ENCODE measurements at regions not wholly inside any gene's neighbourhood (a gene's known extent, or its start where the extent isn't known, plus 50 kb on each side); places are given as distances from the start of the nearest gene placed in this dataset.
"Not testable (repeated sequence)": the region's sequence is repeated elsewhere in the genome, so short reads cannot be mapped to it uniquely, and the experiment has no call there.

DNA sequence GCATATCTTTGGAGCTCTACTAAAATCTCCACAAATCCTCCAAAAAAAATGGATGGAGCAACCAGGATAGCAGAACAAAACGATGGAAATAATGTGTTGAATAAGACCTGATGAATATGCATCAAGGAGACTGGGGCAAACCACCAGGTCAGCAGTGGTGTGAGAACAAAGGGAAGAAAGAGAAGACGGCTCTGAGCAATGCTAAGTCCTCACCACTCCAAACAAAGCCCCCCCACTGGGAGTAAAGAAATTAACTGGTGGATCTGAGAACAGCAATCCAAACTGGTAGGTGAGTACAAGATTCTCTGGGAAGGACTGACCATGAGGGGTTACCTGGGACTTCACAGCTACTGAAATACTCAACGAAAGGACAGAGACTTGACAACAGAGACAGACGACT, 977.3 kb downstream of the TBL1XR1 start:
- no peak overlapping the region for H3K4me3 ChIP-seq
- H3K4me1 ChIP-seq (ENCODE audit: low read depth): no peaks in the 10 kb centered on the region
- no peaks in the 10 kb centered on the region for H3K36me3 ChIP-seq (ENCODE audit: low read depth)
- intact Hi-C loops (cut with DNase I, micrococcal nuclease): no loop called here
- DNase-seq (no peak), ATAC-seq (no peak)
- TF ChIP-seq, protein P1, sequence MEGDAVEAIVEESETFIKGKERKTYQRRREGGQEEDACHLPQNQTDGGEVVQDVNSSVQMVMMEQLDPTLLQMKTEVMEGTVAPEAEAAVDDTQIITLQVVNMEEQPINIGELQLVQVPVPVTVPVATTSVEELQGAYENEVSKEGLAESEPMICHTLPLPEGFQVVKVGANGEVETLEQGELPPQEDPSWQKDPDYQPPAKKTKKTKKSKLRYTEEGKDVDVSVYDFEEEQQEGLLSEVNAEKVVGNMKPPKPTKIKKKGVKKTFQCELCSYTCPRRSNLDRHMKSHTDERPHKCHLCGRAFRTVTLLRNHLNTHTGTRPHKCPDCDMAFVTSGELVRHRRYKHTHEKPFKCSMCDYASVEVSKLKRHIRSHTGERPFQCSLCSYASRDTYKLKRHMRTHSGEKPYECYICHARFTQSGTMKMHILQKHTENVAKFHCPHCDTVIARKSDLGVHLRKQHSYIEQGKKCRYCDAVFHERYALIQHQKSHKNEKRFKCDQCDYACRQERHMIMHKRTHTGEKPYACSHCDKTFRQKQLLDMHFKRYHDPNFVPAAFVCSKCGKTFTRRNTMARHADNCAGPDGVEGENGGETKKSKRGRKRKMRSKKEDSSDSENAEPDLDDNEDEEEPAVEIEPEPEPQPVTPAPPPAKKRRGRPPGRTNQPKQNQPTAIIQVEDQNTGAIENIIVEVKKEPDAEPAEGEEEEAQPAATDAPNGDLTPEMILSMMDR (IDR thresholded peaks at IDR 0.05): no peak
- no peaks in the 10 kb centered on the region for H3K9me3 ChIP-seq

DNA sequence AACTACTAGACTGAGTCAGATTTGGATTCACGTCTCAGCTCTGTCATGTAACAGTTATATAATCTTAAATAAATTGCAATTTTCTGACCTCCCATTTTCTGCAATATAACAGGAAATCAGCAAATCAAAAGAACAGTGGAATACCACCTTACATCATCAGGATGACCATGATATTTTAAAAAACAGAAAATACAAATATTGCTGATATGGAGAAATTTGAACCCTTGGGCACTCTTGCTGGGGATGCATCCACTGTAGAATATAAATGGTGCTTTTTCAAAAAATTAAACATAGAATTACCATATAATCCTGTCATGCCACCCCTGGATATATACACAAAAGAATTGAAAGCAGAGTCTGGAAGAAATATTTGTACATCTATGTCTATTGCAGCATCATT, 982.5 kb downstream of the TBL1XR1 start:
- DNase-seq: no peak
- TF ChIP-seq, protein P1 (IDR thresholded peaks at IDR 0.05): no peak
- Histone ChIP-seq H3K9me3 (no peaks in the 10 kb centered on the region), H3K4me3 (no peak overlapping the region), H3K36me3 (ENCODE audit: low read depth) (no peaks in the 10 kb centered on the region), H3K4me1 (ENCODE audit: low read depth) (no peaks in the 10 kb centered on the region)
- no peak for ATAC-seq
- intact Hi-C loops (cut with DNase I, micrococcal nuclease): no loop called here

DNA sequence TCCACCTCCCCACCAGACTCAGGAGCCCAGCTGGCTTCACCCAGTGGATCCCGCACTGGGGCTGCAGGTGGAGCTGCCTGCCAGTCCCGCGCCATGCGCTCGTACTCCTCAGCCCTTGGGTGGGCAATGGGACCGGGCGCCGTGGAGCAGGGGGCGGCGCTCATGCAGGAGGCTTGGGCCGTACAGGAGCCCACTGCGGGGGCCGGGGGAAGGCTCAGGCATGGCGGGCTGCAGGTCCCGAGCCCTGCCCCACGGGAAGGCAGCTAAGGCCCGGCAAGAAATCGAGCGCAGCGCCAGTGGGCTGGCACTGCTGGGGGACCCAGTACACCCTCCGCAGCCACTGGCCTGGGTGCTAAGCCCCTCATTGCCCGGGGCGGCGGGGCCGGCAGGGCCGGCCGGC, 984.0 kb downstream of the TBL1XR1 start:
- H3K9me3 ChIP-seq; H3K4me1 ChIP-seq (ENCODE audit: low read depth); ATAC-seq; H3K36me3 ChIP-seq (ENCODE audit: low read depth); H3K4me3 ChIP-seq; DNase-seq; intact Hi-C loops (cut with DNase I, micrococcal nuclease): not testable (repeated sequence)

DNA sequence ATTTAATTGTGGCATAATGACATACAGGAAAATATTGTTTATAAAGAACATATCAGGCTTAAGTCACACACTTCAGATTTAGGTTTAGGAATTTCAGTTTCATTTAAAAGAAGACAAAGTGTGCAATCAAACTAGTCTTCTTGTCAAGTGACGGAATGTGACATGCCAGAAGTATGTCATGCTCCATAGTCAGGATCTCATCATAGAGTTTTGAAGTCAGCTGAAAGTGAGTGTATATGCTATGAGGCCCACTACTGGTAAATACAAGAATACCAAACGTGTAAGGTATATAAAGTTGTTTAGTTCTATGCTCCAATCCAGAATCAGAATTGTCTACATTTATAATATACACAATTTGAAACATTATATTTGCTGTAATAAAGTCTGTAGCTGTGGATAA, 988.4 kb downstream of the TBL1XR1 start:
- intact Hi-C loops (cut with DNase I, micrococcal nuclease): no loop called here
- ATAC-seq: no peak
- H3K36me3 ChIP-seq (ENCODE audit: low read depth): no peaks in the 10 kb centered on the region
- H3K4me3 ChIP-seq: no peak overlapping the region
- H3K9me3 ChIP-seq: no peaks in the 10 kb centered on the region
- TF ChIP-seq, protein P1 (IDR thresholded peaks at IDR 0.05): no peak
- H3K4me1 ChIP-seq (ENCODE audit: low read depth): no peaks in the 10 kb centered on the region
- no peak for DNase-seq

DNA sequence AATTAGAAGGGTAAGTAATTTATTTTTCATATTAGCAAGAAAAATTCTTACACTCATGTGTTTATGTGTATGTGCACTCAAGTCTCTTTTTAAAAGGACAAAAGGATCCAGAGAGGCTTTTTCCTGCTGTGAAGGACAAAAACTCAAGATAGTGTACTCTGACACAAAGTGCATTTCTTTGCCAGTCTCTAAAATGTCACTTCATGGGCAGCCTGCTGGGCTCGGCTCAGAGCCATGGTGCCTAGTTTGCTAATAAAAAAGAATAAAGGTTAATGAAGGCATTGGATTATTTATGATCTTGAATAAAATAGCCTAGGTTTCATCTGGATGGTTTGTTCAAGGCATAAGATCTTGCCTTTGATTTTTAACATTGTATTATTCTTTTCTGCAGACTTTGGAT, 989.0 kb downstream of the TBL1XR1 start:
- Histone ChIP-seq H3K36me3 (ENCODE audit: low read depth) (no peaks in the 10 kb centered on the region), H3K9me3 (no peaks in the 10 kb centered on the region), H3K4me1 (ENCODE audit: low read depth) (no peaks in the 10 kb centered on the region), H3K4me3 (no peak overlapping the region)
- TF ChIP-seq, protein P1 (IDR thresholded peaks at IDR 0.05): no peak
- intact Hi-C loops (cut with DNase I, micrococcal nuclease): no loop called here
- DNase-seq (no peak), ATAC-seq (no peak)

DNA sequence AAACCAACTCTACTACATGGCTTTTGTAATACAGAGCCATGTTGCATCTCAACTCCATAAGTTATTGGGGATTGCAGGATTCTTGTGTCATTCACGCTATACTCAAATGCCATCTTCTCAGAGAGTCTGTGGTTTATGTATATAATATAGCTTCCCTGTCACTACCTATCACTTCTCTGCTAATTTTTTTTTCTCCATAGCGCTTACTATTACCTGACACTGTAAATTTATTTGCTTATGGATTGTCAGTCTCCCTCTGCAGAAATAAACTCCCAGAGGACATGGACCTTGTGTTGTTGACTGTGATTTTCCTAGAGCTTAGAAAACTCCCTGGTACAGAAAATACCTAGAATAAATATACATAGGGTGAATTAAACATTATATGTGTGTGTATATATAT, 990.5 kb downstream of the TBL1XR1 start:
- no peaks in the 10 kb centered on the region for H3K36me3 ChIP-seq (ENCODE audit: low read depth)
- no peaks in the 10 kb centered on the region for H3K9me3 ChIP-seq
- no peak overlapping the region for H3K4me3 ChIP-seq
- DNase-seq: no peak
- H3K4me1 ChIP-seq (ENCODE audit: low read depth): no peaks in the 10 kb centered on the region
- no peak for ATAC-seq
- intact Hi-C loops (cut with DNase I, micrococcal nuclease): no loop called here
- TF ChIP-seq, protein P1 (IDR thresholded peaks at IDR 0.05): no peak

Data from mucosa of descending colon (tissue), 3 donors.